ENCODE measurements at regions not wholly inside any gene's neighbourhood (a gene's known extent, or its start where the extent isn't known, plus 50 kb on each side); places are given as distances from the start of the nearest gene placed in this dataset.

DNA sequence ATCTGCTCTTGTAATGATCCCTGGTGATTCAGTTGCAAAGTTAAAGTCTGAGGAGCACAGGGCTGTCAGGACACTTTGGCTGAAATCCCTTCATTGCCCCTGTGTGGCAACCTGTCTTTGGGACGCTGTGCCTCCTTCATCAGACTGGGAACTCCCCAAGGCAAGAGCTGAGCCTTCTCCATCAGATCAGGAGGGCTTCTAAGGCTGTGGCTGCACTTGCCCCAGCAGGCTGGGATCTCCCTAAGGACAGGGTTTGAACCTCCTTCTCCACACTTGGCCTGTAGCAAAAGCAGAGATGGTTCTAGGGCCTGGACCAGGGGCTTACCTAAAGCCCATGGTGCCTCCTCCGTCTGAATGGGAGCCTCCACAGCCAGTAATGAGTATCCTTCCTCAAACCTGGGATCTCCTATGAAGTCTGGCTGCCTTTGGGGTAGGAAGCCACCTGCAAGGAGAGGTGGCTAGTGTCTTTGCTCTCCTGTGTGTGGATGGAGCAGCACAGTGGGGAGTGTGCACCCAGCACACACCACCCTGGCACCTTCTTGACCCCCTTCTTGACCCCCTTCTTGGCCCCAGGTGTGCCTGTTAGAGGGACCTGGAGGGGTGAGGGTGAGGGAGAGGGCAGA is 79.0 kb upstream of the NKD1 start:
- peak; percentile 31 for DNase-seq

DNA sequence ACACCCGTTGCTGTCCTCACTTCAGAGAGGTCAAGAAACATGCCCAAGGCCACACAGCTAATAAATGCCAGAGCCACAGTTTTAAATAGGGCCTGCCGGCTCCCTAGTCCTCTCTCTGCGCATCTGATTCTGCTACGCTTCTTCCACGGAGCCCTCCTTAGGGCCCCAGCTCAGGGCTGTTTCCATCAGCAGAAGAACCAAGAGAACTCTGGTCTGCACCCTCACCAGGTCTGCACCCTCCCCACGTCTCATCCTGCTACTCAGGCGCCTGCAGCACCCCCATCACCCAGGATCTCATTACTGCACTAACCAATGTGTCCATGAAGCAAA is 79.5 kb upstream of the NKD1 start:
- DNase-seq = no peak

DNA sequence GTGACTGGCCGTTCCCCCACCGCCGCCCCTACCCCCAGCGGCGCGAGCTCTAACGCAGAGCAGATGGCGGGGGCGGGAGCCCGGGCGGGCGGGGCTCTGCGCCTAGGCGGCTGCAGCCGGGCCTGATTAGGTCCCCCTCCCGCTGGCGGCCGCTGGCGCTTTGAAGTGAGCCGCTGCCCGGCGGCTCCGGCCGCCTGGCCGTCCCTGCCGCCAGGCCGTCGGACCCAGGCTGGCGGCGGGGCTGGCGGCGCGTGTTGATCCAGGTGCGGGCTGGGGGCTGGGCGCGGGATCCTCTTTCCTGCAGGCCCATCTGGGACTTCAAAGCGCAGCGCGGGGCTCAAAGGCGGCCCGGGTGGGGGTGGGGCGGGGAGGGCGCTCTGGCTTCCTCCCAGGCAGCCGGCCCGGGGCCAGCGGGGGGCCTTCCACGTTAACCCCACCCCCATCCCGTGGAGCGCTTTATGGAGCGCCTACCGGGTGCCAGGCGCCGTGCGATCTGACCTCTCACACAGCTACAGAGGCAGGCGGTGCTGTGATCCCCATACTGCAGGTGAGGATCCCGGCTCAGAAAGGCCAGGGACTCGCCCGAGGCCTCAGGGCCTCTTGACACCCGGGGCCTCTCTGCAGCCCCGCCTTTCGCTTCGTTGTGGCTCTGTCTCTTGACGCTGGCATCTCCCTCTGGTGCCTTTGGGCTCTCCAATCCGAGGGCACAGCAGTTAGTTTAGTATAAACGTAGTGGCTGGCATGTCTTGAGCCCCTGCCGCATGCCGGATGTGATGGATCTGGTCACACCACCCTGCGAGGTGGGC is 80.0 kb upstream of the NKD1 start:
- peak; percentile 92 for DNase-seq

DNA sequence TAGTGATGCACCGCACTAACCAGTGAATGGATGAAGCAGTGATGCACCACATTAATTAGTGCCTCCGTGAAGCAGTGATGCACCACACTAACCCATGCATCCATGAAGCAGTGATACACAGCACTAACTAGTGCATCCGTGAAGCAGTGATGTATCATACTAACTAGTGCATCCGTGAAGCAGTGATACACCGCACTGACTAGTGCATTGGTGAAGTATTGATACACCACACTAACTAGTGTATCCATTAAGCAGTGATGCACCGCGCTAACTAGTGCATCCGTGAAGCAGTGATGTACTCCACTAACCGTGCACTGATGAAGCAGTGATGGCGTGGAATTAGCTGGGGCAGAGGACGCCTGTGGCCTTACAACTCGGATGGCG is 80.6 kb upstream of the NKD1 start:
- no peak for DNase-seq

DNA sequence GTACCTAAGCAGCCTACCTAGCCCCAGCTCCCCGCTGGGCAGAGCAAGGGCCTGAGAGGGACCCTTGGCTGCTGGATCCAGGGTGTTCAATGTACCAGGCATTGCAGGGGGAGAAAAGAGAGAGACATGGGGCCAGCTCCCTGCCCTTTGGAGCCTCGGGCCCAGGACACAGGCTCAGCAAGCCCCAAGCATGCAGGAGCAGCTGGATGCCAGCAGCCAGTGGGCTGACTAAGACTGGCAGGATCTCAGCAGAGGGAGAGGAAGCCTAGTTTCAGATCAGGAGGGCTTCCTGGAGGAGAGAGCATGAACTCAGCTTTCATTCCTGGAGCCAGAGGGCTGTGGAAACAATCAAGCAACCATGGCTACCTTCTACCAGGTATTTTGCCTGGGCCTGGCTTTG is 82.0 kb upstream of the NKD1 start:
- no peak for DNase-seq

DNA sequence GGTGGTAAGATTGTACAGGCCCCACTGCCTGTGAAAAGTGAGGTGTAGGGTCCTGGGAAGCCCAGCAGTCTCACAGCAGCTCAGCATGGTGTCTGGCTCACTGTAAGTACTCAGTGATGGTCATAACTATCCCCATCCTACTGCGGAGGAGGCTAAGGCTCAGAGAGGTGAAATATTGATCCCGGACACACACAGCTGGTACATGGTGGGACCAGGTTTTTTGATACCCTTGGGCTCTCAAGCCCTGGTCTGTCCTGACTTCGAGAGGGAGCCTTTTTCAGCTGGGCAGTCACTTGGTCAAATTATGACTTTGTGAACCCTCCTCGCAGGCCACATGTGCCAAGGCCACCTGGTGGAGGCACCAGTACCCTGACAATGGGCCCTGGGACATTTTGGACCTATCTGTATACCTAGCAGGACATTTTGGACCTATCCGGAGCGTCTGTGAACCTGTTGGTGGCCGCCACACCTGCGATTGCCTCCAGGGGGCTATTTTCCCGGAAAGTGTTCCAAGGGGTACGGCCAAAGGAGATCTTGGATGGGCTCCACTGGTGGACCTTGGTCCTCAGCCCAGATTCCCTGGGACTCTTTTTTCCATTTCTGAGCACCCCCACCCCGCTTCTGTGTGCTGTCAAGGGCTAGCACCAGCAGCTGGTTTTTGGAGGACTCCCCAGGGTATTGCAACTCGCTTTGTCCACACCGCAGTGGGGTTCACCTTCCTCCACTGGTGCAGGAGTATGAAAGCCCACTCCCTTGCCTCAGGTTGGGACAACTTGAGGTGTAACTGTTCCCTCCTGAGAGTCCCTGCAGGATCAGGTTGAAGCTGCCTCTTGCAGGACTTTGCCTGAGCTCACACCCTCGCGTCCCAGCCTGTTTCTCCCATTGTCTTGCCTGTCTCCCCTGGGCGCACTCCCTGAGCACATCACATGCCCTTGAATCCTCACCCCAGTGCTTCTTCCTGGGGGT is 83.6 kb upstream of the NKD1 start:
- peak; percentile 11 for DNase-seq

DNA sequence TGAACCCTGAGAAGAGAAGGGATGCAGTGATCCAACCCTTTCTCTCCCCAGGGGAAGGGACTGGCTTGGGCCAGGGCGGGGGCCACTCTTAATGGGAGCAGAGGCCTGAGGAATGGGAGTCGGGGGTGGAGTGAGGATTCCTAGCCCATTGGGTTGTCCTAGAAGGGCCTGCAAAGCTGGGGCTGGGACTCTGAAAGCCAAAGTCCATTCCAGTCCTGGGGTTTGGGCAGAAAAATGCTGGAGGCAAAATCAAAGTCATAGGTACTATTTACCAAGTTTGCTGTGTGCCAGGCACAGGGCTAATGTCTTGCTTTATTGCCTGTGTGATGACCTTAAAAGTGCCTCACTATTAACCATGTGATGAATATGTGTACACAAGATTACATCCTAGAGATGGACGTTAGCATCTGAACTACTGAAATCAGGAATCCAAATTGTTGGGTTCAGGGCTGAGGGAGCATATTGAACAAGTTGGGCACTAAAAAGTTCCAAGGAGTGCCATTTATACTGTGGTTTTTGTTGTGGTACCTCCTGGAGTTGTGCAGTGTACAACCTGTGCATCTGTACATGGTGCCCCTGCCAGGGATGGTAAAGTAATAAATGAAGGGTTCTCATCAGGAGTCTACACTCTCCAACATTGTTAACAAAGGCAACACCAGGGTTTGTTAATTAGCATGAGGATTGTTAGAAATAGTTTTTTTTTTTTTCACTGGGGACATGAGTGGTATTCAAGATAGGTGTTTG is 84.4 kb upstream of the NKD1 start:
- no peak for DNase-seq

DNA sequence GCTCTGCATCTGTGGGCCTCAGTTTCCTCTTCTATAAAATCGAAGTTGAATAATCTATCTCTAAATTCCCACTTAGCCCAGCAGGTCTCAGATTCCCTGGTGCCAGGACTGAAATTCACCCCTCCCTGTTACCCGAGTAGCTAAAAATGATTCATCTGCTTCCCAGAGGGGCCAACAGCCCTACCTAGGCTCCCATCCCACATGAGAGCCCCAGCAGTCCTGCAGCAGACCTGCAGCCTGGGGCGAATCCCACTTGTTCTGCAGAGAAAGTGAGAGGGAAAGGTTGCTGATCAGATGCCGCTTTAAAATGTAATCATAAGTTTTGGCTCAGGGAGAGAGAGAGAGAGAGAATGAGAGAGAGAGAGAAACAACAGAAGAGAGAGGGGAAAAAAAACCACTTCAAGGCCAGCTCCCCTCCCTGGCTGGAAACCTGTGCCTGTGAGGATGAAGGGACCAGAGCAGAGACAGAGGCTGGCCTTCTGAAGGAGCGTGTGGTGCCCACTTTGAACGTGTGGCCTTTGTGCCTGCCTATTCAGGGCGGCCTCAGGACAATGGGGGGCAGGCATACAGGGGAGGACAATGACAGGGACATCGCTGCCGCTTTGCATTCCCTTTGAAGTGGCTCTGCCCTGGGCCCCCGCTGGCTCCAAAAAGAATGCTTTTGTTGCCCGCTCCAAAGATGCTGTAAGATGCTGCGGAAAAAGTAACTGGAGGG is 85.2 kb upstream of the NKD1 start:
- DNase-seq = no peak

DNA sequence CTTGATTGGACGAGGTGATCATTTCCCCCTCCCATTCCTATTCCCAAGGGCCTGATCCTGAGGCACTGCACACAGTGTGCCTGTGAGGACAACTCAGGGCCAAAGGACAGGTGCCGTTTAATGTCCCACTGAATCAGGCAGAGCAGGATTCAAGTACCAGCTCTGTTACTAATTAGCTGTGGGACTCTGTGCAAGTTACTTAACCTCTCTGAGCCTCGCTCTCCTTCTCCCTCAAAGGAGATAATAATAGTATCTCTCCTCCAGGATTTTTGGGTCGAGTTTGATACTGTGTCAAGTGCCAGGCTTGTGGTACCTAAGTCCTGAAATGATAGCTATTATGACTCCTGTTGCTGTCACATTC is 86.8 kb upstream of the NKD1 start:
- DNase-seq = no peak

DNA sequence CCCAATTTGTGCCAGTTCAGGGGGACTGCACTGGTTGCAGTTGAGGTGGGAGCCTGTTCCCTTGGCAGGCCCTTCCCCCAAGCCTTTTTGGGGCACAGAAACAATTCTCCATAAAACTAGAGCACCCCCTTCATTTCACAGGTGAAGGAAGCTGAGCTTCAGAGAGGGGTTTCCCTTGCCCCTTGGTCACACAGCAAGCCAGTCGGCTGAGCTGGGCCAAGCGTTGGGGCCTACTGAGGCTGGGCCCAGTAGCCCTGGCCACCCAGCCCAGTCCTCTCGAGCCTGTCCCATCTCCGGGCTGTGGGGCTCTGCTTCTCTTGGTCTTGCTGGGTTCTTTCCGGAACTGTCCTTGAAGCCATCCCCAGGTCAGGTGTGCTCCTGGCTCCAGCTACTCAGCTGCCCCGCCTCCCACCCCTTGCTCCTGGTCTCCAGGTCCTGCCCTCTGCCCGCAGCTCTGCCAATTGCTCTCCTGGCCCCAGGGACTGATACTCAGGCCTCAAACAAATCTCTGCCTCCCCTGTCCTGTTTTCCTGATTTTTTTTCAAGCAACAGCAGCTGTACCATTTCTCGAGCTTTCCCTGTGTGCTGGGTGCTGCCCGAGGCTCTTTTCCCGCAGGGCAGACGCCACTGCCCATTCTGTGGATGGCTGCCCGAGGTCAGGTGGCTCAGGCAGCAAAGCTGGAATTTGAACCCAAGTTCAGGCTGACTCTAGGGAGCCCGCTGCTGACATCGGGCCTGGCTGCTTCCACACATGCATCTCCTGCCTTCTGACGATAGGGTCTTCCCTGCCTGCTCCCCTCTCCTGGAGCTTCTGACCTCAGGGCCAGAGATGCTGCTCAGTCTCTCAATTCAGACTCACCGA is 87.4 kb upstream of the NKD1 start:
- DNase-seq = peak; percentile 10

DNA sequence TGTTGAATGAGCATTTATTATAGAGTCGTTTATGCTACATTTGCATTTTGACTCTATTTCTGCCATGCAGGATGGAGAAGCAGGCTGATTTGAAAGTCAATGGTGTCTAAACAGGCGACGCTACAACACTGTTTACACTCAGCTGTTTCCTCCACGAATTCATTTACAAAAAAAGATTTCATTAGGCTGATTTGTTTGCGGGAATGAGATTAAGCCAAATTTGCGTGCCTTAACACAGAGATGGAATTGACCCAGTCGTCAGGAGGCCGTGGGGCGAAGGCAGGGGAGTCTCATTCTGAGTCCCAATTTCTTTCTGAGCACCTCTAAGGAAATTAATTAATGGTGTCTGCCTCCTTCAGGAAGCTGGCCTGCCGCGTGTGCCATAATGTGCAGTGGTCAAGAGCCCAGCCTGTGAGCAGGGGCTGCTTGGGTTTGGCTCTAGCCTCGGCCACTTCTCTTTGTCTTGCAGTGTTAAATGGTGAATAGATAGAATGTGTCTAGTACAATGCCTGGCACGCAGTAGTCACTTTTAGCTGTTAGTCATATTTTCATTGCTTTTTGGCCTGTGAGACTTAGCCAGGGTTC is 88.6 kb upstream of the NKD1 start:
- DNase-seq = no peak

DNA sequence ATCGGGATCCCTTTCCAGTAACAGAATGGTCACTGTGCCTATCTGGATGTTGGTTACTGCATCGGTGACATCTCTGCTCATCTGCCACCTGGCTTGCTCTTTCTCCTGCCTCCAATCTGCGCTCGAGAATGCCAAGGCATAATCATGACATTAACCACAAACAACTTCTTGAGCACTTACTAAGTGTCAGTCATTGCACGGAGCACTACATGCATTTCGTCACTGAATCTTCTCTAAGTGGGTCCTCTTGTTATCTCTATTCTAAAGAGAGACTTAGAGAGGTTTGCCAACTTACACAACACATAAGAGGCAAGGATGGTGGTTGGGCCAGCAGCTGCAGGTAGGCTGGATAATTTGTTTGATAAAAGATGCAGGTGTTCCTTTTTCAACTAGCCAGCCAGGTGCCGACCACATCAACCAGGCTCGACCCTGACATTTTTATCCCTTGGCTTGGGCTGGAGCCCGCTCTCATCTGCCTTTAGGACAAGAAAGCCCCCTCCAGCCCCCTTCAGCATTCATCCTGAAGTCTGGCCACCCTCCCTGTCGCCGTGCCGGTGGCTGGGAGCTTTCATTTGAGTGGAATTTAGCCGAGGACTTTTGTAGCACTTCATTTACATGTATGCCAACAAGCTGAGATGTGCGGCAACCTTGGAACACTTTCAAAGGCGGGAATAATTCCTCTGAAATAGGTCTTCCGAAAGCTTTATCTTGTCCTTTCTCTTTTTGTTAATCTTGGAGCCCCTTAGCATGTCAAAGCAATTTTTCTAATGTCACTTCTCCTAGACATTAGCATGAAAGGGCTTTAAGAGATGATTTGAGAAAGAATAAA is 89.3 kb upstream of the NKD1 start:
- DNase-seq = peak; percentile 57

DNA sequence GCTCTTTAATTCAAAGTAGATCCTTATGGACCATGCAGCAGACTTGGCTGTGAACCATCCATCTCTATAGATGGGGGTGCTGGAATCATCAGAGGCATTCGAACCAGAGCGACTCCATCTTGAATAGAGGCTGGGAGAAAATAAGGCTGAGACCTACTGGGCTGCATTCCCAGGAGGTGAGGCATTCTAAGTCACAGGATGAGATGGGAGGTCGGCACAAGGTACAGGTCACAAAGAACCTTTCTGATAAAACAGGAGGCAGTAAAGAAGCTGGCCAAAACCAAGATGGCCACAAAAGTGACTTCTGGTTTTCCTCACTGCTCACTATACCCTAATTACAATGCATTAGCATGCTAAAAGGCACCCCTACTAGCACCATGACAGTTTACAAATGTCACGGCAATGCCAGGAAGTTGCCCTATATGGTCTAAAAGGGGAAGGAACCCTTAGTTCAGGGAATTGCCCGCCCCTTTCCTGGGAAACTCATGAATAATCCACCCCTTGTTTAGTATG is 89.2 kb upstream of the BRD7 start:
- no peak for DNase-seq

DNA sequence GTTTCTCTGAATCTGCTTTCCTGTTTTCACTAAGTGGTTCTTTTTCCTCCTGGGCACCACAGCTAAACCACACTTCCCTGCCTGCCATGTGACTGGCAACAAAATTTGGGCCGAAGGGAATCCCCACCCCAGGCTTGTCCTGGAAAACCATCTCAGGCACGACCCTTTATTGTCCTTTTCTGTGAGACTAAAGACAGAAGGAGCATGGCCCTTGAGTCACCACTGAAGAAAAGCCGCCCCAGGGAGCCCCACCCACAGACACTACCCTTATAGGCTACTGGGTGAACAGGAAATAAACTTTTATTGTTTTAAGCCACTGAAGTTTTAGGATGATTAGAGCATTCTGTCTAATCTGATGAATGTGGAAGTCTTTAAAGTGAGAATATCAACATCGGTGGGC is 88.6 kb upstream of the BRD7 start:
- DNase-seq = no peak

DNA sequence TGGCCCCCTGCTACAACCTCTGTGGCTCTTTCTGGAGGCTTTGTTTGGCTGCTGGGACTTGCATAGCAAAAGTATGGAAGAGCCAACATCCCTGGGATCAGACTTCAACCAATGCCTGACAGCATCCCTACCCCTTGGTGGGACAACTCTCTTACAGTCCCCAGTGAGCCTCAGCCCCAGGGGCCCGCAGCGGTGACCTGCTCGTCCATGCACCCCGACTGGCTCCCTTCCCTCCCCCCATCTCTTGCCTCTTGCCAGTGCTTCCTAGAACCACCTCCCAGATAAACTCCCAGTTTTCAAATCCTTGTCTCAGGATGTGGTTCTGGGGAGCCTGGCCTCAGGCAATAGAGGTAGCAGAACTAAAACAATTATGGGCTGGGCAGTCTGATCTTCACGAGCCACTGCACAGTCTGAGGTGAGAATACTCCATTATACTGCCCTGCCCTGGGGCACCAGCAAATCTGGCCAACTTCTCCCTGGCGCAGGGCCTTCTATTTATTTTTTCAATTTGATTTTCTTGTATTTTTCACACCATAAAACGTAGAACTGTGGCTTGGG is 86.6 kb upstream of the BRD7 start:
- DNase-seq = no peak

DNA sequence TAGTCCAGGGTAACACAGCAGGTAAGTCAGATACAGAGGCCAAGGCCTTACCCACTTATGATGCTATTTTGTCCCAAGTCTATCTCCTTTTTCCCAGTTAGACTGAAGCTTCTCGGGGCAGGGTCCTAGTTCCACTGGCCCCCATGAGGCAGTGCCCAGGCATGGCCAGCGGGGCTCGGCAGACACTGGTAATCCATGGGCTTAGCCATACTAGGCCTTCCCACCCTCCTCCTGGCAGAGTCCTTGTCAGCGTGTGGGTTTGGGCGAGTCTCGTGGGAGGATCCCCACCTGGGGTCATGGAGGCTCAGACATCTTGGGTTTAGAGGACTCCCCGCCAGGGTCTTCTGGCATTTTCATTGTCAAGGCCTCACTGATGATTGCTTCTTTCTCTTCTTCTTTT is 84.7 kb upstream of the BRD7 start:
- no peak for DNase-seq

DNA sequence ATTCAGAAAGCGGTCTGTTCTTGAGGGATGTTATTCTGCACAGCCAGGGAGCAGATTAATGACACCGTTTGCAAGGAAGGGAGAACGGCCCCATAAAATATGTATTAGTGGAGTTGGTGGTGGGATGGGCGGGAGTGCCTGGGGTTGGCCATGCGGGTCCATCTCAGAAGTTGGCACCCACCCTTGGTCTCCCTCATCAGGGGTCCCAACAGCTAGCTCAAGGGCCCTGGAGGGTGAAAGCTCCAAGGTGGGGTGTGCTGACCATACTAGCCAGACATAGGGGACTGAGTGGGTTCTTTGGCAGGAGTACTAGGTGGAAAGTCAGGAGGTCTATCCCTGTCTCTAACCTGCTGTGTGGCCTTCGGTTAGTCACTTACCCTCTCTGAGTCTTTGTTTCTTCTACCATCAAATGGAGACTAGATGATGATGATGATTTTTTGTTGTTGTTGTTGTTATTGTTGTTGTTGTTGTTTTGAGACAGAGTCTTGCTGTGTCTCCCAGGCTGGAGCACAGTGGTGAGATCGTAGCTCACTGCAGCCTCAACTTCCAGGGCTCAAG is 83.2 kb upstream of the BRD7 start:
- no peak for DNase-seq

DNA sequence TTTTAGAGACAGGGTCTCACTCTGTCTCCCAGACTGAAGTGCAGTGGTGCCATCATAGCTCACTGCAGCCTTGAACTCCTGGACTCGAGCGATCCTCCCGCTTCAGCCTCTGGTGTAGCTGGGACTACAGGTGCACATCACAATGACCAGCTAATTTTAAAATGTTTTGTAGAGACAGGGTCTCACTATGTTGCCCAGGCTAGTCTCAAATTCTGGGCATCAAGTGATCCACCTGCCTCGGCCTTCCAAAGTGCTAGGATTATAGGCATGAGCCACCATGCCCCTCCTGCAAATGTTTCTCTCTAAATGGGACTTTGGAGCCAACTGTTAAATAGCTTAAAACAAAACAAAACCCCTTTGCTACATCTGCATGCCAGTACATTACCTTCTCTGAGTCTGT is 82.2 kb upstream of the BRD7 start:
- no peak for DNase-seq

DNA sequence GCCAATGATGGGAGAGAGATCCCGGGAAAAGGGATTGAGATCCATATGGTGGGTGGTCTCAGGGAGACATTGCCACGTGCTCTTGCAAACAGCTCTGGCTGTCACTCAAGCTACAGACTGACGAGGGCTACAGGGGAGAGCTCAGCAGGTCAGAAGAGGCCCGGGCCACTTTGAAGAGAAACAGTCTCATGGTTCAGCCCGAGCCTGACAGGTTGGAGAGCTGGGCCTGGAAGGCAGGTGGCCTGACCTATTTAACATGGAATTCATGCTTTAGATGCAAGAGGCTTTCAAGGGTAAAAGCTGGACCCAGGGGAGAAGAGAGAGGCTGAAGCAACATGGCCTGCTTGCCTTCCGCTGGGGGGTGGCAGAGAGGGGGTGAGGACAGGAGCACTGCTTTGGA is 81.0 kb upstream of the BRD7 start:
- DNase-seq = no peak
